ENCODE measurements at regions not wholly inside any gene's neighbourhood (a gene's known extent, or its start where the extent isn't known, plus 50 kb on each side); places are given as distances from the start of the nearest gene placed in this dataset.

GRCh38 chr11:36931139-36931538, 333.1 kb upstream of the RAG2 start:
- TF ChIP-seq, protein P1, sequence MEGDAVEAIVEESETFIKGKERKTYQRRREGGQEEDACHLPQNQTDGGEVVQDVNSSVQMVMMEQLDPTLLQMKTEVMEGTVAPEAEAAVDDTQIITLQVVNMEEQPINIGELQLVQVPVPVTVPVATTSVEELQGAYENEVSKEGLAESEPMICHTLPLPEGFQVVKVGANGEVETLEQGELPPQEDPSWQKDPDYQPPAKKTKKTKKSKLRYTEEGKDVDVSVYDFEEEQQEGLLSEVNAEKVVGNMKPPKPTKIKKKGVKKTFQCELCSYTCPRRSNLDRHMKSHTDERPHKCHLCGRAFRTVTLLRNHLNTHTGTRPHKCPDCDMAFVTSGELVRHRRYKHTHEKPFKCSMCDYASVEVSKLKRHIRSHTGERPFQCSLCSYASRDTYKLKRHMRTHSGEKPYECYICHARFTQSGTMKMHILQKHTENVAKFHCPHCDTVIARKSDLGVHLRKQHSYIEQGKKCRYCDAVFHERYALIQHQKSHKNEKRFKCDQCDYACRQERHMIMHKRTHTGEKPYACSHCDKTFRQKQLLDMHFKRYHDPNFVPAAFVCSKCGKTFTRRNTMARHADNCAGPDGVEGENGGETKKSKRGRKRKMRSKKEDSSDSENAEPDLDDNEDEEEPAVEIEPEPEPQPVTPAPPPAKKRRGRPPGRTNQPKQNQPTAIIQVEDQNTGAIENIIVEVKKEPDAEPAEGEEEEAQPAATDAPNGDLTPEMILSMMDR (IDR thresholded peaks at IDR 0.05; ENCODE audit: insufficient read depth, missing control alignments) = no peak
- no peak for DNase-seq (ENCODE audit: insufficient read length, low spot score)
- FAIRE-seq = no peak

GRCh38 chr11:36930256-36930655, 332.2 kb upstream of the RAG2 start:
- DNase-seq (ENCODE audit: insufficient read length, low spot score) (no peak), FAIRE-seq (no peak)
- TF ChIP-seq, protein P1 (IDR thresholded peaks at IDR 0.05; ENCODE audit: insufficient read depth, missing control alignments) = no peak

DNA sequence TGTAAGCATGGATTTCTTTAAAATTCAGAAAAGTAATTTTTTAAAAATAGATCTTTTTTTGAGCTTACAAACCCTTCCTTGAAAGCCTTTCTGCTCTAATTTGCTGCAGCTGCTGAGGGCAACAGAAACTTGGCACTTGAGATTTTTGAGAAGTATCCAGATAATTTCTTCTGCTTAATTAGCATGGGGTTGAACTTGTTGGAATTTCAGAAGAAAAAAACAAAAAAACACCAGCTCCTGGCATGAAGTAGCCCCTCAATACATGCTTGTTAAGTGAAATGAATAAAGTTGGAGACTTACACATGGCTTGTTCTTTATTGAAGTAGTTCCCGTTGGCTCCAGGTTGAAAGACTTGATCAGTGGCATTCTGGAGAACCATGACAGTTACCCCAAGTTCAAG, 331.4 kb upstream of the RAG2 start:
- DNase-seq (ENCODE audit: insufficient read length, low spot score) (no peak), FAIRE-seq (no peak)
- TF ChIP-seq, protein P1 (IDR thresholded peaks at IDR 0.05; ENCODE audit: insufficient read depth, missing control alignments) = no peak

DNA sequence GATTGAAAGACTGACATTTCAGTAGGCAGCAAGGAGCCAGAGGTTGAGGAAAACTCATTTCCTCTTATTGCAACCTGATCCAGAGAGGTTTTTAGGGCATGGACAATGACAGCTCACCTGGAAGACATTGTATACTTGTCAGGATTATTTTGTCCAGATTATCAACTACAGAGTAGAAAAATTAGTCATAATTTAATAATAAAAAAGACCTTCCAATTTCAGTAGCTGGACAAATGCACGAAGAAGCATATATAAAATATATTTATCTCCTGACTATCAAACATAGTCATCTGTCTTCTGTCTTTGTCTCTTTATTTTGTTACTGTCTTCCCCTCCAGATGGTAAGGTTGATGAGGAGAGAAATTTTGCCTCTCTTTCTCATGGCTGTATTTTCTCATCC, 330.6 kb upstream of the RAG2 start:
- no peak for DNase-seq (ENCODE audit: insufficient read length, low spot score)
- TF ChIP-seq, protein P1 (IDR thresholded peaks at IDR 0.05; ENCODE audit: insufficient read depth, missing control alignments) = no peak
- no peak for FAIRE-seq

GRCh38 chr11:36899800-36900199, 301.8 kb upstream of the RAG2 start:
- DNase-seq (ENCODE audit: insufficient read length, low spot score) = no peak
- no peak for FAIRE-seq
- TF ChIP-seq, protein P1 (IDR thresholded peaks at IDR 0.05; ENCODE audit: insufficient read depth, missing control alignments) = no peak

DNA sequence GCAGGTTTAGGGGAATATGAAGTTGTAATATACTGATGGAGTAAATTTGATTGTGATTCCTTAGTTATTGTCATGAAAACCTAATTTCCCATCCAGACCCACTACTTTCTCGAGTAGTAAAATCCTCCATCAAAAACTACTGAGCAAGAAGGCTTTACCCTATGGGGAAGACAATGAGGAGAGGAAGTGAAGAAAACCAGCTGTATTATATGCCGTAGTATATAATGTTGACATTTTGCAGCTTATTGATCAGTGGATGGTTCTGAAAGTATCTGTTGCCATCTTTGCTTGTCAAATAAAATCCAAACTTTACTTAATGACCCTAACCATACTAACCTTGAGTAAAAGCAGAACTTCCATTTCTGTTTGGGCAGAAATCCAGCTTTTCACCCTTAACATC, 292.8 kb upstream of the RAG2 start:
- TF ChIP-seq, protein P1 (IDR thresholded peaks at IDR 0.05; ENCODE audit: insufficient read depth, missing control alignments) = no peak
- no peak for DNase-seq (ENCODE audit: insufficient read length, low spot score)
- FAIRE-seq = no peak

GRCh38 chr11:36890121-36890679, 292.2 kb upstream of the RAG2 start:
- DNase-seq (ENCODE audit: insufficient read length, low spot score) = no peak
- TF ChIP-seq, protein P1 (IDR thresholded peaks at IDR 0.05; ENCODE audit: insufficient read depth, missing control alignments) = no peak
- FAIRE-seq = no peak
